Colonic mucosa (tissue), 4 donors: ENCODE measurements at regions not wholly inside any gene's neighbourhood (a gene's known extent, or its start where the extent isn't known, plus 50 kb on each side); places are given as distances from the start of the nearest gene placed in this dataset.
A peak's percentile ranks its signal among the peaks of the same experiment; 100 is the strongest.
"Not testable (repeated sequence)": the region's sequence is repeated elsewhere in the genome, so short reads cannot be mapped to it uniquely, and the experiment has no call there.

Experiments
- DNase-seq: peaks from one replicate; pipeline ENCODE4 v3.0.0-alpha.2; 2020
- H3K27ac ChIP-seq: fragments of 200-600 bp; one replicate; pipeline ENCODE4 v1.8.0; 2021
- H3K27me3 ChIP-seq: fragments of 200-600 bp; one replicate; pipeline ENCODE4 v1.8.0; 2021
- H3K36me3 ChIP-seq: fragments of 200-600 bp; one replicate; pipeline ENCODE4 v1.8.0; 2021
- H3K4me1 ChIP-seq: fragments of 200-600 bp; one replicate; pipeline ENCODE4 v1.8.0; 2021; ENCODE audit warnings: mild to moderate bottlenecking
- H3K4me3 ChIP-seq: fragments of 200-600 bp; one replicate; pipeline ENCODE4 v1.8.0; 2021
- H3K9ac ChIP-seq, 2 donors: one replicate each; pipeline ENCODE4 v1.7.0; 2013; ENCODE audit warnings: control low read depth in 2 of 2, low read depth in 2 of 2, low read length in 2 of 2
- H3K9me3 ChIP-seq: fragments of 200-600 bp; one replicate; pipeline ENCODE4 v1.8.0; 2021
- CTCF ChIP-seq: fragments of 200-600 bp; IDR thresholded peaks from one replicate; pipeline ENCODE4 v1.8.0; 2022; ENCODE audit warnings: antibody characterized with exemption, mild to moderate bottlenecking
- intact Hi-C: fragments of 100-400 bp; cut with DNase I; formaldehyde crosslinking; loops from one replicate; pipeline ENCODE4 v1.14.1; 2022
- donor health status: healthy.
- donor health status: DM: no; HTN: no; CAD: no.
- donor health status: DM: no; HTN: no; CAD: no.

DNA sequence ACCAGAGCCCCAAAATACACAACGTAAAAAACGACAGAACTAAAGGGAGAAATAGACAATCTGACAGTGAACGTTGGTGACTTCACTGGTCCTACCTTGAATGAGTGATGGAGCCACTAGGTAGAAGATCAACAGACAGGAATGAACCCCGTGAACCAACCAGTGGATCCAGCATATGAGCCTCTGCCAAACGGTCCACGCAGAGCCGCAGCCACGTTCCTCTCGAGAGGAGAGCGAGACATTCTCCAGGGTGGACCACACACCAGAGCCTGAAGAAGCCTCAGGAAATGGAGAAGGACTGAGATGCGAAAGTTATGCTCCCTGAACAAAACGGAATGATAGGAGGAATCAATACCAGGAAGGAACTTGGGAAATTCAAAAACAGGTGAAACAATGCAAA, 178.4 kb downstream of the RTP5 start:
- no peaks in the 10 kb centered on the region for H3K9me3 ChIP-seq
- no peaks in the 10 kb centered on the region for H3K27me3 ChIP-seq
- no peak overlapping the region for H3K4me3 ChIP-seq
- no peaks in the 10 kb centered on the region for H3K4me1 ChIP-seq
- intact Hi-C loops, result no loop called here
- TF ChIP-seq CTCF, result no peak
- no peaks in the 10 kb centered on the region for H3K36me3 ChIP-seq
- no peak overlapping the region for H3K27ac ChIP-seq
- DNase-seq, result no peak
- no peak overlapping the region for H3K9ac ChIP-seq

DNA sequence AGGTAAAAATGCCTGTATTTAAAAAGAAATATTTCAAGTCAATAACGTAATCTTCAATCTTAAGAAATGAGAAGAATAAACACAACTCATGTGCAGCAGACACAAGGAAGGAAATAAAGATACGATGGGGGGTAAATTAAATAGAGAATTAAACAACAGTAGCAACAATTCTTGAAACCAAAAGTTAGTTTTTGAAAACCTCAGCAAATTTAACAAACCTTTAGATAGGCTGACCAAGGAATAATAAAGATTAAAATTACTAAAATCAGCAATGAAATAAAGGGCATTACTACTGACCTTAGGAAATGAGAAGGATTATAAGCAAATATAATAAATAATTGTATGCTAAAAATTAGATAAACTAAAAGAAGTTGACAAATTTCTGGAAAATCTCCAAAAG, 178.9 kb downstream of the RTP5 start:
- H3K27me3 ChIP-seq, result no peaks in the 10 kb centered on the region
- H3K9ac ChIP-seq, result no peak overlapping the region
- no peak overlapping the region for H3K27ac ChIP-seq
- no peaks in the 10 kb centered on the region for H3K36me3 ChIP-seq
- H3K9me3 ChIP-seq, result no peaks in the 10 kb centered on the region
- intact Hi-C loops, result no loop called here
- no peak for DNase-seq
- no peak overlapping the region for H3K4me3 ChIP-seq
- H3K4me1 ChIP-seq, result no peaks in the 10 kb centered on the region
- no peak for TF ChIP-seq CTCF

GRCh38 chr2:242049492-242049891, 180.0 kb downstream of the RTP5 start:
- DNase-seq, H3K4me3 ChIP-seq, H3K27me3 ChIP-seq, intact Hi-C loops, H3K9me3 ChIP-seq, H3K27ac ChIP-seq, H3K9ac ChIP-seq, H3K36me3 ChIP-seq, H3K4me1 ChIP-seq: not testable (repeated sequence)

DNA sequence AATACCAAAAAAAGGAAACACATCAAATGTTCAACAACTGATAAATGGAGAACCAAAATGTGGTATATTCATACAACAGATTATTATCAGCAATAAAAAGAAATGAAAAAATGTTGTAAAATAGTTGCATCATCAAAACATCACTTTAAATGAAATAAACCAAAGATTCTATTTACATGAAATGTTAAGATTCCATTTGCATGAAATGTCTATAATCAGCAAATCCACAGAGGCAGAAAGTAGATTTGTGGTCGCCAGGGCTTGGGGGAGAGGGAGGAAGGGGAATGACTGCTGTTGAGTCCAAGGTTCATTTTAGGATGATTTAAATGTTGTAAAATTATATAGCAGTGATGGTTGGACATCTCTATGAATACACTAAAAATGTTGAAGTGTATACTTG, 181.9 kb downstream of the RTP5 start:
- H3K9ac ChIP-seq, result no peak overlapping the region
- no peak for DNase-seq
- intact Hi-C loops, result no loop called here

DNA sequence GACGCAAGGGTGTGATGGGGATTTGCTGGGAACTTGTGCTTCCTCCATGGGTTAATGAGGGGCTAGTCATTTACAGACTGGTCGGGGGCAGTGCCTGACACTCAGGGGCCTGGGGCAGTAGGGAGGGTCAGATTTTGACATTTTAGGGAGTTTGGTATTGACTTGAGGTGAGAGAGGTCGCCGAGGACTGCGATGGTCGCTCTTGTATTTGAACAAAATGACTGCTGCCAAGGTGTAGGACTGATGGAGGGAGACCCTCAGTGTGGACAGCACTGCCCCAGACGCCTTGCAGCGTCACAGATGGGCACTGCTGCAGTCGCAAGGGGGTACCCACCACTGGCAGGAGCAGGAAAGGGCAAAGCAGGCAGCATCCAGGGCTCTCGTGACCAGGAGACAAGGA, 182.9 kb downstream of the RTP5 start:
- Histone ChIP-seq H3K27me3 (no peaks in the 10 kb centered on the region), H3K27ac (no peak overlapping the region), H3K4me1 (no peaks in the 10 kb centered on the region), H3K36me3 (no peaks in the 10 kb centered on the region), H3K9me3 (no peaks in the 10 kb centered on the region), H3K9ac (no peak overlapping the region), H3K4me3 (no peak overlapping the region)
- peak; percentile 9 for DNase-seq
- TF ChIP-seq CTCF, result no peak
- intact Hi-C loops, result no loop called here

More for the DNA sequence above, 181.9 kb downstream of the RTP5 start:
- no peaks in the 10 kb centered on the region for H3K36me3 ChIP-seq
- H3K27ac ChIP-seq, result no peak overlapping the region
- no peak for TF ChIP-seq CTCF
- H3K4me1 ChIP-seq, result no peaks in the 10 kb centered on the region
- H3K27me3 ChIP-seq, result no peaks in the 10 kb centered on the region
- H3K9me3 ChIP-seq, result no peaks in the 10 kb centered on the region
- no peak overlapping the region for H3K4me3 ChIP-seq

DNA sequence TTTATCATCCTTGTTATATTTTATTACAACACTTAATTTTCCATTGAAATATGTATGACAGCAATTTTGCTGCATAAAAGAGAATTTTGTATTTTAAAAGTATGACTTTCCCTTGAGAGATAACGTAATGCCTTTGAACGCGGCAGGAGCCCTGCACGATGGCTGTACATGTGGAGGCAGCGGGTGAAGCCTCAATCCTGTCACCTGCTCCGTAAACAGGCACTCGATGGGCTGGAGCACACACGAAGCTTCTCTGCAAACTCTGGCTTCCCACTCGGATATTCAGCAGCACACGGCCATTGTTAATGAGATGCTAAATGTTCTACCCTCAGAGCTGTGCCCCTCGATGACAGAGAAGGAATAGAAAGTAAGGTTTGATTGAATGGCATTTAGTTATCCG, 184.4 kb downstream of the RTP5 start:
- intact Hi-C loops, result no loop called here
- Histone ChIP-seq H3K27me3 (no peaks in the 10 kb centered on the region), H3K27ac (no peak overlapping the region), H3K9me3 (no peaks in the 10 kb centered on the region), H3K4me3 (no peak overlapping the region), H3K4me1 (no peaks in the 10 kb centered on the region), H3K36me3 (no peaks in the 10 kb centered on the region), H3K9ac (no peak overlapping the region)
- DNase-seq, result peak; percentile 10
- TF ChIP-seq CTCF, result no peak
